Transverse colon (tissue), 4 donors: ENCODE measurements at regions not wholly inside any gene's neighbourhood (a gene's known extent, or its start where the extent isn't known, plus 50 kb on each side); places are given as distances from the start of the nearest gene placed in this dataset.

Experiments used
- DNase-seq: peaks from one replicate; pipeline ENCODE4 v3.0.0-alpha.2; 2019
- H3K27ac ChIP-seq, 4 donors: fragments of 200-600 bp; sonication (generic); 2 replicates each; pipeline ENCODE4 v1.5.1; 2016 to 2018; ENCODE audit warnings: inconsistent platforms in 4 of 4
- H3K27me3 ChIP-seq: fragments of 200-600 bp; sonication (generic); 2 replicates; pipeline ENCODE4 v1.5.1; 2017; ENCODE audit warnings: inconsistent platforms
- H3K36me3 ChIP-seq, 4 donors: fragments of 200-600 bp; sonication (generic); 2 replicates each; pipeline ENCODE4 v1.5.1; 2017 to 2019; ENCODE audit warnings: inconsistent platforms in 4 of 4
- H3K4me1 ChIP-seq, 4 donors: fragments of 200-600 bp; sonication (generic); 2 replicates each; pipeline ENCODE4 v1.5.1; 2017 to 2020; ENCODE audit warnings: inconsistent platforms in 4 of 4
- H3K4me3 ChIP-seq, 4 donors: fragments of 200-600 bp; sonication (generic); 1 replicate in 1 of 4; 2 replicates in 3 of 4; pipeline versions ENCODE4 v1.5.1 to v1.6.1; 2017 to 2019; ENCODE audit warnings: inconsistent platforms in 4 of 4
- H3K9me3 ChIP-seq, 2 donors: fragments of 200-600 bp; sonication (generic); 2 replicates each; pipeline ENCODE4 v1.5.1; 2017 to 2019; ENCODE audit warnings: inconsistent platforms in 2 of 2
- CTCF ChIP-seq, 5 experiments: fragments of 200-600 bp in 3 of 5; fragments of 450-650 bp in 2 of 5; sonication (generic) in 3 of 5; IDR thresholded peaks; 1 replicate in 2 of 5; 2 replicates in 3 of 5; pipeline ENCODE4 v1.5.1; 2016 to 2017; ENCODE audit warnings: antibody characterized with exemption in 5 of 5, inconsistent platforms in 3 of 5, mild to moderate bottlenecking in 2 of 5, moderate library complexity in 1 of 5
- EP300 ChIP-seq: sonication (generic); formaldehyde crosslinking; IDR thresholded peaks from one replicate; pipeline ENCODE4 v1.6.1; 2017; ENCODE audit warnings: antibody characterized with exemption, low read depth
- POLR2A ChIP-seq: fragments of 450-650 bp; IDR thresholded peaks from one replicate; pipeline ENCODE4 v1.6.1; 2016; ENCODE audit warnings: antibody characterized with exemption, mild to moderate bottlenecking, moderate library complexity
- POLR2AphosphoS5 ChIP-seq, 3 donors: sonication (generic); formaldehyde crosslinking; IDR thresholded peaks; one replicate each; pipeline ENCODE4 v1.6.1; 2016; ENCODE audit warnings: antibody characterized with exemption in 3 of 3
- WGBS, 2 donors: methylation state at CpG; one replicate each; pipeline ENCODE4 v1.1.5; 2018; ENCODE audit warnings: low coverage in 1 of 2; 5-methylcytosine and 5-hydroxymethylcytosine counted together
- in situ Hi-C, 4 donors: fragments of 200-750 bp; cut with MboI; loops; one replicate each; pipeline versions ENCODE4 v1.15.0 to v1.15.1; 2017; ENCODE audit warnings: low sequenced_read_pairs in 3 of 4, low pct_ligation_motif_present in 1 of 4, low pct_unique_long_range_greater_than_20kb in 1 of 4
- intact Hi-C: fragments of 100-400 bp; cut with DNase I; formaldehyde crosslinking; loops from one replicate; pipeline ENCODE4 v1.15.1; 2023; ENCODE audit warnings: low total_unique reads

DNA sequence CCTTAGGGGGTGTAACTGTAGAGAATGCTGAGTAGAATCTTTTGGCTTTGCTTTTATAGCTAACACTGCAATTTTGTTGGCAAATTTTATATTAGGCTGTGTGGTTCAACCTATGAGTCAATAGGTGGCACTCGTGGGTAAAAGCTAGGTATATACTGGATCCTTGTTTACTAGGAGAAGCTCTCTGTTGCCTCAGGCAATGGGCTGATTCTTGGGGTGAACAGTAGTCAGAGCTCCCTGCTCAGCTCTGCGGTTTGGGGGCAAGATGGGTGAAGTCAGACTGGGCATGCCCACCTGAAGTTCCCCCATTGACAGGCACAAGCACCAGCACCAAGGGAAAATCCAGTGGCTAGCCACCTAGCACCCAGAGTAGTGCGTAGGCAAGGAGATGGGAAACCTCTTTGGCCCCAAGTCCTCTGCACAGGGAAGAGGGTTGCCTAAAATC, 238.7 kb downstream of the FAM181B start:
- intact Hi-C loops = no loop called here
- WGBS, 2 donors = 49% methylated on average over 3 of the region's 3 CpGs; no CpG with 5 or more reads in 1 of the 2 donors
- no peak overlapping the region for H3K4me3 ChIP-seq
- H3K27me3 ChIP-seq = no peaks in the 10 kb centered on the region
- H3K9me3 ChIP-seq = peaks cover 0 to 5% of the 10 kb centered on the region in 2 donors
- H3K36me3 ChIP-seq = no peaks in the 10 kb centered on the region
- H3K4me1 ChIP-seq = no peaks in the 10 kb centered on the region
- peak in 4 of 5 experiments; percentile 15 to 20 (median 17) for TF ChIP-seq CTCF (IDR thresholded peaks at IDR 0.05)
- no peak for TF ChIP-seq POLR2A
- DNase-seq = no peak
- no peak overlapping the region for H3K27ac ChIP-seq
- in situ Hi-C loops = loop anchor here in 1 of 4 donors (10.0 kb wide), 1 partner anchor 850 kb away; no protein-coding TSS in a partner anchor

DNA sequence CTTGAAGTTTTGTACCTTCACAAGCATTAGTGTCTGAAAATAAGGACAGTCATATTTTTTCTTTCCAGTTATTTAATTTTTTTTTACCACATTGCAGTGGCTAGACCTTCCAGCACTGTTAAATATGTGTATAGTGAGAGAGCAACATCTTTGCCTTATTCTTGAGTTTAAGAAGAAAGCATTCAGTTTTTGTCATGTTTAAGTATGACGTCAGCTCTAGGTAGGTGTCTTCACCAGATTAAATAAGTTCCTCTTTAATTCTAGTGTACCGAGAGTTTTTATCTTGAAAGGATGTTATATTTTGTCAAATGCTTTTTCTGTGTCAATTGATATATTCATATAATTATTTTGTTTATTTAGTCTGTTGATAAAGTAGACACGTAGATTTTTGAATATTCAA, 258.8 kb downstream of the FAM181B start:
- no peak for DNase-seq
- Histone ChIP-seq H3K9me3 (no peaks in the 10 kb centered on the region), H3K4me3 (no peak overlapping the region), H3K4me1 (no peaks in the 10 kb centered on the region), H3K36me3 (no peaks in the 10 kb centered on the region), H3K27me3 (no peaks in the 10 kb centered on the region), H3K27ac (no peak overlapping the region)
- in situ Hi-C loops = no loop called here
- intact Hi-C loops = no loop called here
- TF ChIP-seq POLR2A (no peak), CTCF (IDR thresholded peaks at IDR 0.05) (no peak), EP300 (no peak), POLR2AphosphoS5 (IDR thresholded peaks at IDR 0.05) (no peak)
- 56 to 64% methylated on average over 3 of the region's 3 CpGs for WGBS, 2 donors

- no peak for DNase-seq
- TF ChIP-seq CTCF (IDR thresholded peaks at IDR 0.05) (no peak), POLR2A (no peak)
- in situ Hi-C loops (no loop called here), intact Hi-C loops (no loop called here)
- 80 to 85% methylated on average over 2 of the region's 2 CpGs for WGBS, 2 donors
- Histone ChIP-seq H3K4me3 (no peak overlapping the region), H3K27me3 (no peaks in the 10 kb centered on the region), H3K9me3 (no peaks in the 10 kb centered on the region), H3K36me3 (no peaks in the 10 kb centered on the region), H3K4me1 (no peaks in the 10 kb centered on the region), H3K27ac (no peak overlapping the region)
These were observed 268.2 kb downstream of the FAM181B start for GRCh38 chr11:82465481-82465880.

DNA sequence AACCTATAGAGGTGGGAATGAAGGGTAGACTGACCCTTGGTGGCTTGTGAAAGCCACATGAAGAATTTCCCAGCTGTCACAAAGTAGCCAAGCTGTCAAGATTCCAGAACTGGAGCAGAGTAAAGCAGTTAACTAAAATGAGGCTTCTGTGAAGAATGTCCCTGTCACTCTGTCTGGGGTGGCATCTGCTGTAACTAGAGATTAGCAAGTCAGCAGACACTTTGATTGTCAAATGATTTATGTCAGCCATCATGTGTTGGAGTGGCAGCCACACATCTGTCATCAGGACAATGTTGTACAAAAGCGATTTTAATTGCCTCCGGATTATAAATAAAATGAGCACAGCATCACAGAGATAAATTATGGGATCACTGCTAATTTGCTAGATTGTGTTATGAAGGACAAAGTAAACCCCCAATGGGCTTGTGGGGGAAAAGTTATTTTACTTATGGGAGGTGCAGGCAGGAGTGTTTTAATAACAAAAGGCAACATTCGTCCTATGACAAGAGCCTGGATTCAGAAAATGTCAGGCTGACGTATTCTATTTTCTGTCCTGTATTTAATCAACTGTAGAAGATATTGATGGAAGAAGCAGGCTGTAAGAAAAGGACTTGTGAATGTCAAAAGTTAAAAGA, 270.9 kb downstream of the FAM181B start:
- no peak for TF ChIP-seq POLR2A
- TF ChIP-seq EP300 = no peak
- no peak for TF ChIP-seq POLR2AphosphoS5 (IDR thresholded peaks at IDR 0.05)
- TF ChIP-seq CTCF (IDR thresholded peaks at IDR 0.05) = no peak
- WGBS, 2 donors = 65 to 73% methylated on average over 2 to 4 of the region's 4 CpGs
- Histone ChIP-seq H3K27me3 (no peaks in the 10 kb centered on the region), H3K4me1 (no peaks in the 10 kb centered on the region), H3K9me3 (no peaks in the 10 kb centered on the region), H3K36me3 (no peaks in the 10 kb centered on the region), H3K4me3 (no peak overlapping the region), H3K27ac (no peak overlapping the region)
- intact Hi-C loops = no loop called here
- no peak for DNase-seq
- in situ Hi-C loops = no loop called here
